Heart right ventricle (tissue), 16 donors: ENCODE measurements at regions not wholly inside any gene's neighbourhood (a gene's known extent, or its start where the extent isn't known, plus 50 kb on each side); places are given as distances from the start of the nearest gene placed in this dataset.

Source experiments
- ATAC-seq, 8 donors: fragments of 200-7000 bp; cut with Tn5 transposase; one replicate each; pipeline ENCODE4 v1.9.1; 2020; ENCODE audit warnings: mild to moderate bottlenecking in 8 of 8, moderate library complexity in 8 of 8, moderate number of reproducible peaks in 1 of 8
- DNase-seq, 2 donors: peaks; one replicate each; pipeline ENCODE4 v3.0.0-alpha.2; 2020
- H3K27ac ChIP-seq, 10 donors: fragments of 200-600 bp; sonication (generic) in 2 of 10; one replicate each; pipeline versions ENCODE4 v1.5.0 to v1.8.0; 2020 to 2022; ENCODE audit warnings: mild to moderate bottlenecking in 3 of 10
- H3K27me3 ChIP-seq, 7 donors: fragments of 200-600 bp; one replicate each; pipeline ENCODE4 v1.8.0; 2021 to 2022; ENCODE audit warnings: mild to moderate bottlenecking in 2 of 7
- H3K36me3 ChIP-seq, 9 donors: fragments of 200-600 bp; sonication (generic) in 1 of 9; one replicate each; pipeline versions ENCODE4 v1.5.0 to v1.8.0; 2020 to 2022; ENCODE audit warnings: mild to moderate bottlenecking in 2 of 9
- H3K4me1 ChIP-seq, 9 donors: fragments of 200-600 bp; sonication (generic) in 1 of 9; one replicate each; pipeline versions ENCODE4 v1.5.0 to v1.8.0; 2020 to 2022; ENCODE audit warnings: mild to moderate bottlenecking in 4 of 9
- H3K4me3 ChIP-seq, 10 donors: fragments of 200-600 bp; sonication (generic) in 2 of 10; one replicate each; pipeline versions ENCODE4 v1.5.0 to v1.8.0; 2020 to 2022; ENCODE audit warnings: mild to moderate bottlenecking in 7 of 10, moderate library complexity in 2 of 10
- H3K9me3 ChIP-seq, 11 donors: fragments of 200-600 bp in 10 of 11; sonication (generic) in 2 of 11; one replicate each; pipeline versions ENCODE4 v1.5.0 to v1.8.0; 2013 to 2022; ENCODE audit warnings: mild to moderate bottlenecking in 2 of 11, control low read depth in 1 of 11, moderate library complexity in 1 of 11
- CTCF ChIP-seq, 9 donors: fragments of 200-600 bp; sonication (generic) in 2 of 9; IDR thresholded peaks; one replicate each; pipeline versions ENCODE4 v1.5.0 to v1.8.0; 2021 to 2022; ENCODE audit warnings: antibody characterized with exemption in 9 of 9, mild to moderate bottlenecking in 5 of 9, moderate library complexity in 1 of 9
- WGBS, 2 donors: extraction: QIAGEN DNeasy Blood & Tissue Kit; methylation state at CpG; one replicate each; pipeline ENCODE4 v1.1.7; 2013; ENCODE audit warnings: inconsistent platforms in 1 of 2; 5-methylcytosine and 5-hydroxymethylcytosine counted together
- intact Hi-C, 10 donors: fragments of 100-400 bp; cut with DNase I; formaldehyde crosslinking; loops; one replicate each; pipeline versions ENCODE4 v1.11.1 to v1.14.2; 2022
- donor health status: Arrhythmogenic right ventricular cardiomyopathy.
- donor health status: ischemic (EF 13 %, LVEDD 7.1; RV severe dilation, severe dysfunction).
- donor health status: healthy with polysubstance abuse.
- donor health status: DM: no; HTN: yes; CAD: no.
- donor health status: DM: no; HTN: no; CAD: no.
- donor health status: ischemic (EF 25% LVEDD 6.9; RV normal size, moderate dysfunction).
- donor health status: ischemic (EF 25% LVEDD 5.7; RV mildly dilated, moderate dysfunction).
- donor health status: healthy.
- donor health status: DM: yes; HTN: yes; CAD: no.
- donor health status: Ischemic cardiomyopathy.
- donor health status: ischemic (EF 35%, LVEDD 5.7; RV mildly dilated, moderate dysfunction).
- donor health status: nonischemic (EF 11% LVEDD 7.7; RV severe dilation, severe dysfunction).
- donor health status: DM: yes; HTN: yes; CAD: no.
- donor health status: PGD.
- donor health status: ischemic (EF 29% LVEDD 5.4; RV normal size, mild dysfunction).
- donor health status: nonischemic (EF 23%, LVEDD 6.1; RV moderate dilation, normal function).

GRCh38 chr4:101475246-101475645, 127.9 kb upstream of the PPP3CA start:
- H3K4me3 ChIP-seq: no peak overlapping the region
- 68 to 86% methylated on average over 1 of the region's 1 CpG for WGBS, 2 donors
- no peak overlapping the region for H3K27ac ChIP-seq
- ATAC-seq: no peak
- H3K4me1 ChIP-seq: no peaks in the 10 kb centered on the region
- no peak for TF ChIP-seq CTCF (IDR thresholded peaks at IDR 0.05)
- H3K36me3 ChIP-seq: no peaks in the 10 kb centered on the region
- no peaks in the 10 kb centered on the region for H3K27me3 ChIP-seq
- DNase-seq: no peak
- intact Hi-C loops: no loop called here
- no peaks in the 10 kb centered on the region for H3K9me3 ChIP-seq

- intact Hi-C loops: no loop called here
- Histone ChIP-seq H3K27ac (no peak overlapping the region), H3K4me1 (no peaks in the 10 kb centered on the region), H3K9me3 (no peaks in the 10 kb centered on the region), H3K36me3 (no peaks in the 10 kb centered on the region), H3K27me3 (no peaks in the 10 kb centered on the region), H3K4me3 (no peak overlapping the region)
- DNase-seq (no peak), ATAC-seq (no peak)
- TF ChIP-seq CTCF (IDR thresholded peaks at IDR 0.05): no peak
These were observed 123.9 kb upstream of the PPP3CA start for GRCh38 chr4:101471201-101471600.

GRCh38 chr4:101464596-101464995, 117.3 kb upstream of the PPP3CA start:
- no peaks in the 10 kb centered on the region for H3K36me3 ChIP-seq
- H3K9me3 ChIP-seq: peaks cover 0 to 16% (median 5%) of the 10 kb centered on the region in 11 donors
- 37 to 67% methylated on average over 2 of the region's 2 CpGs for WGBS, 2 donors
- H3K27ac ChIP-seq: no peak overlapping the region
- TF ChIP-seq CTCF (IDR thresholded peaks at IDR 0.05): no peak
- H3K4me3 ChIP-seq: no peak overlapping the region
- DNase-seq (no peak), ATAC-seq (no peak)
- H3K27me3 ChIP-seq: no peaks in the 10 kb centered on the region
- intact Hi-C loops: no loop called here
- H3K4me1 ChIP-seq: peaks cover 0 to 10% (median 0%) of the 10 kb centered on the region in 9 donors

GRCh38 chr4:101458914-101459313, 111.6 kb upstream of the PPP3CA start:
- no peak for TF ChIP-seq CTCF (IDR thresholded peaks at IDR 0.05)
- H3K27ac ChIP-seq: no peak overlapping the region
- intact Hi-C loops: no loop called here
- peaks cover 0 to 31% (median 9%) of the 10 kb centered on the region in 11 donors for H3K9me3 ChIP-seq
- no peak for ATAC-seq
- no peaks in the 10 kb centered on the region for H3K36me3 ChIP-seq
- no peak overlapping the region for H3K4me3 ChIP-seq
- H3K4me1 ChIP-seq: peaks cover 0 to 7% (median 0%) of the 10 kb centered on the region in 9 donors
- no peaks in the 10 kb centered on the region for H3K27me3 ChIP-seq
- DNase-seq: no peak

- H3K4me3 ChIP-seq: no peak overlapping the region
- intact Hi-C loops: no loop called here
These were observed 111.1 kb upstream of the PPP3CA start for GRCh38 chr4:101458473-101458872.

More at GRCh38 chr4:101458473-101458872, 111.1 kb upstream of the PPP3CA start:
- H3K4me1 ChIP-seq: peaks cover 0 to 3% (median 0%) of the 10 kb centered on the region in 9 donors
- no peak overlapping the region for H3K27ac ChIP-seq
- 86 to 91% methylated on average over 5 of the region's 5 CpGs for WGBS, 2 donors
- H3K36me3 ChIP-seq: no peaks in the 10 kb centered on the region
- no peak for TF ChIP-seq CTCF (IDR thresholded peaks at IDR 0.05)
- peaks cover 0 to 31% (median 9%) of the 10 kb centered on the region in 11 donors for H3K9me3 ChIP-seq
- no peak for DNase-seq
- no peaks in the 10 kb centered on the region for H3K27me3 ChIP-seq
- no peak for ATAC-seq
